LHCN-M2 (cell line): ENCODE measurements at regions not wholly inside any gene's neighbourhood (a gene's known extent, or its start where the extent isn't known, plus 50 kb on each side); places are given as distances from the start of the nearest gene placed in this dataset.

Source experiments
- DNase-seq: peaks from one replicate; pipeline ENCODE4 v3.0.0-alpha.2; 2012; ENCODE audit warnings: low read depth

GRCh38 chr5:58258984-58259684 lies 200.8 kb downstream of the PLK2 start:
- no peak for DNase-seq

- no peak for DNase-seq
Observed at GRCh38 chr5:58255970-58256369, 203.9 kb downstream of the PLK2 start.

- DNase-seq, result no peak
Observed at GRCh38 chr5:58255386-58255785, 204.5 kb downstream of the PLK2 start.

GRCh38 chr5:58248221-58248620 lies 211.7 kb downstream of the PLK2 start:
- DNase-seq, result no peak

- DNase-seq, result no peak
Observed at GRCh38 chr5:58246461-58246944, 213.4 kb downstream of the PLK2 start.

- DNase-seq, result no peak
Observed at GRCh38 chr5:58245476-58245840, 214.4 kb downstream of the PLK2 start.

- DNase-seq, result no peak
Observed at GRCh38 chr5:58244819-58245475, 214.9 kb downstream of the PLK2 start.

- DNase-seq, result no peak
Observed at GRCh38 chr5:58241389-58241788, 218.5 kb downstream of the PLK2 start.

- DNase-seq, result peak; percentile 76
Observed at GRCh38 chr5:58240322-58240721, 219.6 kb downstream of the PLK2 start.

- DNase-seq, result no peak
Observed at GRCh38 chr5:58239731-58240130, 220.2 kb downstream of the PLK2 start.

GRCh38 chr5:58239045-58239444 lies 220.8 kb downstream of the PLK2 start:
- DNase-seq, result no peak

- no peak for DNase-seq
Observed at GRCh38 chr5:58236498-58236897, 223.4 kb downstream of the PLK2 start.

- DNase-seq, result peak; percentile 40
Observed at GRCh38 chr5:58235299-58235698, 224.6 kb downstream of the PLK2 start.

GRCh38 chr5:58232130-58232529 lies 227.8 kb downstream of the PLK2 start:
- no peak for DNase-seq

- no peak for DNase-seq
Observed at GRCh38 chr5:58231041-58231440, 228.8 kb downstream of the PLK2 start.

- no peak for DNase-seq
Observed at GRCh38 chr5:58228896-58229295, 231.0 kb downstream of the PLK2 start.

GRCh38 chr5:58227858-58228257 lies 232.0 kb downstream of the PLK2 start:
- no peak for DNase-seq

GRCh38 chr5:58224661-58225060 lies 235.2 kb downstream of the PLK2 start:
- no peak for DNase-seq

- no peak for DNase-seq
Observed at GRCh38 chr5:58224221-58224620, 235.7 kb downstream of the PLK2 start.

GRCh38 chr5:58215364-58215763 lies 244.5 kb downstream of the PLK2 start:
- DNase-seq, result no peak

GRCh38 chr5:58211441-58211840 lies 248.4 kb downstream of the PLK2 start:
- DNase-seq, result no peak

GRCh38 chr5:58208674-58209073 lies 251.2 kb downstream of the PLK2 start:
- no peak for DNase-seq

- no peak for DNase-seq
Observed at GRCh38 chr5:58207076-58207475, 252.8 kb downstream of the PLK2 start.
